ENCODE measurements at regions not wholly inside any gene's neighbourhood (a gene's known extent, or its start where the extent isn't known, plus 50 kb on each side); places are given as distances from the start of the nearest gene placed in this dataset.
A peak's percentile ranks its signal among the peaks of the same experiment; 100 is the strongest.
"Not testable (repeated sequence)": the region's sequence is repeated elsewhere in the genome, so short reads cannot be mapped to it uniquely, and the experiment has no call there.

DNA sequence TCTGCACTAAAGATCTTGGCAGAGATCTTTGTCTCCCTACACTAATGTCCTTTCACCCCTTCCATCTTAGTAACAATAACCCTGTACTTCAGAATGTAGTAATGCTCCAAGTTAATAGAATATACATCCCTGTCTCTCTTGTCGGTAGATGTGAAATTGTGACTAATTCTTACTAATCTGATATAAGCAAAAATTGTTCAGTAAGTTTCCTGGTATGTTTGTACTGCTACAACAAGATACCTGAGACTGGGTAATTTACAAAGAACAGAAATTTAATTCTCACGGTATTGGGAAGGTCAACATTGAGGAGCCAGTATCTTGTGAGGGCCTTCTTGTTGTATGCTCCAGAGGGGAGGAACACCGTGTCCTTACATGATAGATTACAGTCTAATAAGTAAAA is 1686.6 kb upstream of the CDH9 start:
- no peak for DNase-seq

DNA sequence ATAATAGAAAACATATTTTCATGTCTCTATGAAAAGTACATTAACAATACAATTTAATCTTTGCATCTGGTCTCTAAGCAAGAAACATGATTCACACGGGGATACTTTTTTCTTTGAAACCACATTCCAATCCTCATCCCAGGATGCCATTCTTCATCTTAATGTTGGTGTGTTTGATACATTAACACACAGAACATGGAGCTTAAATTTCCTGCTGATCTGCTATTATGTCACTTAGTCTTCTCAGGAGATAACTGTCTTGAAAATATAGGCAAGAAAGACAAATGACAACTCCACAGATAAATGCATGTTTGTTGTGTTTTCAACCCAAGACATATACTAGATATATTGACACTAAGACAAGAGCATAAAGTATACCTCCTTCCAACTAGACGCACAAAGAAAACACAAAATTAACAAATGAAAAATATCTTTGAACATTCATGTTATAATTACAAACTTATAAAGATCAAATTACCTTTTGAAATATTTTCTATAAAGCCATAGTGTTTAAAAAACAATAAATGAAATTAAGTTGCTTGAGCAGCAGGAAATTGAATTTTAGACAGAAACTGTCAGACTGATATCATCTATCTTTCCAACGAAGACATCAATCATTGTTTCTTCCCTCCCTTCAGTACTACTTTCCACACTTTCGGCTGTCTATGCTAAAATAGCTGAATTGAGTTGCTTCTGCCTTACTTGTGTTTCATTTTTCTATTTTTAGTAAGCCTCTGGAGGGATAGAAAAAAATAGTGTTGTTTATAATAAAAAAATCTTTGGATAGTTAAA is 1676.7 kb upstream of the CDH9 start:
- DNase-seq: no peak

GRCh38 chr5:28710360-28710759 is 1672.0 kb upstream of the CDH9 start:
- no peak for DNase-seq

GRCh38 chr5:28708472-28708871 is 1670.1 kb upstream of the CDH9 start:
- DNase-seq: no peak

GRCh38 chr5:28707706-28708105 is 1669.3 kb upstream of the CDH9 start:
- peak; percentile 18 for DNase-seq

GRCh38 chr5:28703651-28704260 is 1665.4 kb upstream of the CDH9 start:
- DNase-seq: peak; percentile 7

DNA sequence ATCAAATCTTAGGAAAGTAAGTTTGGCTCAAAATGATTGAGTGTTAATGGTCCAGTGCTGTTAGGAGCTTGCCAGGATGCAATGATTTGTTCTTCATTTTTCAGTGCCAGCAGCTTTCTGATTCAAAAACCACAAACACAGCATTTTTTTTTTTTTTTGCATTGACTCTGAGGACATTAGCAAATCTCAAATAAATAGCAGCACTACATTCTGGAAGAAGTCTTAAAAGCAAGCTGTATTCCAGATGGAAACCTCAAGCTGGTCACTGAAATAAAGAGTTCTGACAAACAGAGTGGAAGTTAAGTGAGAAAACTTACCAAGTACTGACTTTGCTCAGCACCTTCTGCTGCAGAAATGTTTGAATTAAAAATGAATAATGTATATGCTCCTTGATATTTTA is 1653.1 kb upstream of the CDH9 start:
- DNase-seq: no peak

GRCh38 chr5:28685794-28686193 is 1647.4 kb upstream of the CDH9 start:
- DNase-seq: no peak

GRCh38 chr5:28678899-28679298 is 1640.5 kb upstream of the CDH9 start:
- no peak for DNase-seq

- no peak for DNase-seq
Measured at GRCh38 chr5:28666110-28666509, 1627.7 kb upstream of the CDH9 start.

GRCh38 chr5:28648108-28648507 is 1609.7 kb upstream of the CDH9 start:
- peak; percentile 32 for DNase-seq

GRCh38 chr5:28632607-28633006 is 1594.2 kb upstream of the CDH9 start:
- DNase-seq: no peak

DNA sequence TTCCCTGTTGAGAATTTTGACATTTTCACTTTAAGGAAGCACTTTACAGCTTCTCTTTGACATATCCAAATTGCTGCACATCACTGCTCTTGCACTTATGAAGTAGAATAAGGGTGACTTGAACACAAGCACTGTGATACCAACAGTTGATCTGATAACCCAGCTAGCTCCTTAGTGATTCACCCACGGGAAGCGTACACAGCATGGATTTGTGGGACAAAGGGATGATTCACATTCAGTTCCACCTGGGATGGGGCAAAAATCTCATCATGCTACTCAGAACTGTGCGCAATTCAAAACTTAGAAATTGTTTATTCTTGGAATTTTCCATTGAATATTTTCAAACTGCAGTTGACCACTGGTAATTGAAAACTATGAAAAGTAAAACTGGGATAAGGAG is 1565.5 kb upstream of the CDH9 start:
- no peak for DNase-seq

GRCh38 chr5:28602429-28602828 is 1564.0 kb upstream of the CDH9 start:
- DNase-seq: no peak

GRCh38 chr5:28596707-28597106 is 1558.3 kb upstream of the CDH9 start:
- DNase-seq: not testable (repeated sequence)

DNA sequence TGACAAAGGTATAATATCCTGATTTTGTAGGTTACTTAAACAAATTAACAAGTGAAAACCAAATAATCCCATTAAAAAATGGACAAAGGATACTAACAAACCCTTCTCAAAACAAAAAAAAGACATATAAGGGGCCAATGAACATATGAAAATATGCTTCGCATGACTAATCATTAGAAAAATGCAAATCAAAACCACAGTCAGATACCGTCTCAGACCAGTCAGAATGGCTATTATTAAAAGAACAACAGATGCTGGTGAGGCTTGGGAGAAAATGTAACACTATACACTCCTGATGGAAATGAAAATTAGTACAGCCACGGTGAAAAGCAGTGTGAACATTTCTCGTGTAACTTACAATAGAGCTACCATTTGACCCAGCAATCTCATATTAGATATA is 1542.2 kb upstream of the CDH9 start:
- peak; percentile 85 for DNase-seq

DNA sequence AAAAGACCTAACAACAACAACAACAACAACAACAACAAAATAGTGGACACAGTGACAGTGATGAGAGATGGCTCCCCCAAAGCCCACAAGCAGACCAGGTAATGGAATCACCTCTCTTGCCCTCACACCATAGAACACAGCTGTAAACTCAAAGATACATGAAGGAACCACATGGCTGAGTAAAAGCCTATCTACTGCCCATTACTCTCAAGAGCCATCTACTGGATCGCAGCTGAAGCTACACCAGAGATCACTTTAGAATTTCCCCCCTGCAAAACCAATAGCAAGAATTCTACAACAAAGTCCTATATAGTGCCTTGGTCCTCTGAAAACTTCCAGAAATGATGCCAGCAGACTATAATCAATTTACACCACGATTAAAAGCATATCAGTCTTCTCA is 1537.6 kb upstream of the CDH9 start:
- DNase-seq: peak; percentile 13

- DNase-seq: no peak
Measured at GRCh38 chr5:28575368-28575767, 1537.0 kb upstream of the CDH9 start.

- no peak for DNase-seq
Measured at GRCh38 chr5:28574606-28575005, 1536.2 kb upstream of the CDH9 start.

- DNase-seq: no peak
Measured at GRCh38 chr5:28567048-28567447, 1528.7 kb upstream of the CDH9 start.

DNA sequence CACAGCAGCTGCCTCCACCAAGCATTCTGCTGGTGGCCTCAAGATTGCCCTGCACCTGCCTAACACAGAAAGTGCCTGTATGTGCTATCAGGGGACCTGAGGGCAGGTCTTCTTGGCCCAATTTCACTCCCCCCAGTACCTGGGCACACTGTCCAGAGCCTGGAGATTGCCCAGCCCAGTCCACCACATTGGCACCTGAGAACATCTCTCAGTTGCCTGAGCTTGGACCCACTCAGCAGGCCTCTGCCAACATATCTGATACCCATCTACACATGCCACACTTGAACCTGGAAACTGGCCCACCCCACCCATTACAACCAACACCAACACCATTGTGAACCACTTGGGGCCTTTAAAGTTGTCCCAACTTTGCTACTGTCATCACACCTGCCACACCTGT is 1523.1 kb upstream of the CDH9 start:
- no peak for DNase-seq

DNA sequence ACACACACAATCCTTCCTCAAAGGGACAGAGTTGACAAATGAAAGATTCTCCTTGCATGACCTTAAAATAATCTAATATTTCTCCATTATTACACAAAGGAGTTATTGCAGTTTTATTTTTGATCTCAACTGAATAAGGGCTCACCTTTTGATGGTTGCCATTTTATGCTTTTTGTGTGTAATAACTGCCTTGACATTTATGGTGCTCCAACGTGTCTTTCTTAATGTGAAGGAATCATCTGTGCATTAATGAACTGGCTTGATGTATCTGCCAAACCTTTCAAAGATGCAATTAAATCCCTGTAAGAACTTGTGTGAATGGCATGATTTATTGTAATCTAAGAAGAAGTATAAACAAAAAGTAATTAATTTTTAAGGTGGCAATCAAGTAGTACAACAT is 1519.8 kb upstream of the CDH9 start:
- DNase-seq: no peak

GRCh38 chr5:28557114-28557513 is 1518.7 kb upstream of the CDH9 start:
- no peak for DNase-seq

DNA sequence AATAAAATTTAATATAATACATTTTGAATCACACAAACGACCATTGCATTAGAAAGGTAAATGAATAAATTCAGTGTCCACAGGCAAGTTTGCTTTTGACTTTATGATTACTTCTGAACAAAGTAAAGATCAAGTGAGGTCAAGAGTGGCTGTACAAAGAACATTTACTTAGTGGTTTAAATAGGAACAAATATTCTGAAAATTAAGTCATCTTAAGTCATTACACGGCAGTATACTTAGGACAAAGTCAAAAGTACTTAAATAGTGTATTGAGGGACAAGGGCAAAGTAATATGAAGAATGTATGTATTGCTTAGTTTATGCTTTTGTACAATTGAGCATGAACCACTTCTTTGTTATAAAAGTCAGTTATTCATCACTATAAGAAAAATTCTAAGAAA is 1511.2 kb upstream of the CDH9 start:
- no peak for DNase-seq

DNA sequence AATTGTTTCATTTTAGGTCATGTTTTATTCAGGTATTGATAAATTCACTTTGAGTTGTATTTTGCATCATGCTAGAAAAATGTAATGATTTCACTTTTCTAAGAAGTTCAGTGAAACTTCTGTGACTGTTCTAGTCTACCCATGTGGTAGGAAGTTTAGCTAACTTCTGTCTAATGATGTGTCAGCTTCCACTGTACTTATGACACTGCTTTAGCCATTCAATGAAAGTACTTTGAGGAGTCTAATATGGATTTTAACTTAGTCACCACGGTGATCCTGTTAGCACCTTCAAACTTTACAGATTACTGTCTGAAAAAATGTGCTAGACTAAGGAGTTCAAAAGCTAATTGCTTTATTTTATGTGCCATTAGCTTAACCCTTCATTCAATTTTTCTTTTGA is 1510.5 kb upstream of the CDH9 start:
- peak; percentile 46 for DNase-seq
